GM18505 (cell line): ENCODE measurements at regions not wholly inside any gene's neighbourhood (a gene's known extent, or its start where the extent isn't known, plus 50 kb on each side); places are given as distances from the start of the nearest gene placed in this dataset.

Source experiments
- ATAC-seq: cut with Tn5 transposase; IDR thresholded peaks from one replicate; pipeline ENCODE4 v1.9.1; 2021; ENCODE audit not compliant: unreplicated experiment
- POLR2A ChIP-seq: IDR thresholded peaks from 4 replicates; pipeline ENCODE4 v1.6.1; 2011; ENCODE audit warnings: borderline replicate concordance; ENCODE audit not compliant: insufficient read depth, insufficient read length; ENCODE audit errors: extremely low read depth

DNA sequence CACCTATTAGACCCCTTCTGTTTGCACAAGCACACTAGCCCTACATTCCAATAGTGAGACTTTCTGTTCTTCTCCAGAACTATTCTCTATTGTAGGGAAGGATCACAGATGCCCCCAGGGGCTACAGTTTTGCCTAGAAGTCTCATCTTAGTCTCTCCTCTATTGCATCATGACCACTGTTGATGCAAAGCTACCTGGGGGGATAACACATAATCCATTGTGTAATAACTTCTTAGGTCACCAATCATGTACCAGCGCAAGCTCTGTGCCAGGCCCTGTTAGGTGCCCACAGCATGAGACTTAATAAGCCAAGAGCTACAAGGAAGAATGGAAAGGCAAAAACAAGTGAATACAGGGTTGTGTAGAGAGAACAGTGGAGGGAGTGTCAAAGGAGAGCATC is 98.1 kb upstream of the TNFAIP3 start:
- no peak for TF ChIP-seq POLR2A
- no peak for ATAC-seq

DNA sequence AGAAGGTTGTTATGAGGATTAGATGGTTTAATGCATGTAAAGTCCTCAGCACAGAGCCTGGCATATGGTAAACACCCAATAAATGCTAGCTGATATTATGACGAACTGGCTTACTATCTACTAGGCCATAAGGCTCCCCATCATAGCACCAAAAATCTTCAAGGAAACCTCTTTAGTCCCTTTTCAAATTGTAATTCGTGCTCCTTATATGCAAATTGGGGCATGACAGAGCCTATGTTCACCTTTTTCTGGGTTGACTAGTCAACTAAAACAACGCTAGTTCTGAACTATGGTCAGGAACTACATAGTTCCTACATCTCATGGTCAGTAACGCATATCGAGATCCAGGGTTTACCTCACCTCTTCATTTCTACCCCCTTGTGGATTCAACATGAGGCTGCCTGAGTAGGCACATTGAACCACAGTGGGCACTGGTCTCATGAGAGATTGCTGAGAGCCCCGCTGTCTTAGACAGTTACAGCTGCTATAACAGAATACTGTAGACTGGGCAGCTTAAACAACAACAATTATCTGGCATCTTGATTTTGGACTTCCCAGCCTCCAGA is 97.2 kb upstream of the TNFAIP3 start:
- ATAC-seq: no peak
- no peak for TF ChIP-seq POLR2A

DNA sequence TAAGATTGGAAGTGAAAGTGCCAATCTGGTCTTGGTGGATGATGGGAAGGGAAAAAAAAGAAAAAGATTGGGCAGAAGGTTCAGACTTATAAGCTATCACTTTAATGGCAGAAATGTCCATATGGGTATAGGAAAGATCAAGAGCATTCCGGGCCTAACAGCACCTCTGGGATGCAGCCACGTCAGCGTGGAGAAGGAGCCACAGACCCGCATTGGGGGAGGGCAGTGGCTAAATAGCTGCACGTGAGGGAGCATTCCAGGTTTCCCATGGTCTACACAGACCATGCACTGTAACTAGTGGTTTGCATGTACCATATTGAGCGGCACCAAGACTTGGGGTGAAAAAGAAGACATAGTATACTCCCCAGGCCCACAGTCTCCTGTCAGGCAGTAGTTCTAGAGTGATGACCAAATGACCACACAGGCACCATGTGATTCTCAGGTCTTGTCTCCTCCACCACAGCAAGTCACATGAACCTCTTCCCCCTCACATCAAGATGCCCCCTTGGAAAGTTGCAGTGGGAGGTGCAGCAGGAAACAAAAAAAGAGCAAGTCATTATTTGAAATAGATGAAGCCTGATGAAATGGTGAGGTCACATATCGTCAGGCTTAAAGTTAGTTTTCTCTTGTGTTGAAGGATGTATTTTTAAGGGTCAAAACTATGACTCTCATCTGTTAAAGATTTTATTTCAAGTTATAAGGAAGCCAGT is 94.4 kb upstream of the TNFAIP3 start:
- no peak for ATAC-seq
- no peak for TF ChIP-seq POLR2A

DNA sequence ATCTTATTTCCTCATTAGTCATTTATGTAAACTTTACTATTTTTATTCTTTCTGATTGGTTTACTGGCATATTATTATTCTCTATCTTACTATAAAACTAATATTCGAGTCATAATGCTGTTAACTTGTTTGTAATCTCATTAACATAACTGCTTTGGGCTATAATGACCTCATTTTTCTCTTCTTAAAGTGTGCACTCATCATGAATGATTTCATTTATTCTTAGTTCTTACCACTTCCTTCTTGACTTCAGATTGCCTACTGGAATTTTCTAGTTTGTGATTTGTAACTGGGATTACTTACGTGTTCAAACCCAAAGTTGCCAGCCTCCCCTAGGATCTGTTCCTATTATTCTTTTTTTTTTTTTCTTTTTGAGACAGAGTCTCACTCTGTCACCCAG is 91.8 kb upstream of the TNFAIP3 start:
- ATAC-seq: no peak
- TF ChIP-seq POLR2A: no peak

DNA sequence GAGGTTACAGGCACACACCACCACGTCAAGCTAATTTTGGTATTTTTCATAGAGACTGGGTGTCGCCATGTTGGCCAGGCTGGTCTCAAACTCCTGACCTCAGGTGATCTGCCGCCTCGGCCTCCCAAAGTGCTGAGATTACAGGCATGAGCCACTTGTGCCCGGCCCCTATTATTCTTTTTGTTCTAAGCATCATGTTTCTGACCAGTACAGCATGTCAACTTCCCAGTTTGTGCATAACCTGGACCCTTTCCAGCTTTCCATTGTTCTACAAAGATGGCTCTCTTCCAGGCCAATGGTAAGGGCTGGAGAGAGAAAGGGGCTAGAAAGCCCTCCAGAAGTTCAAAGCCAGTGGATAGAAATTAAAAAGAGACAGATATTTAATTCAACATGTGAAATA is 91.3 kb upstream of the TNFAIP3 start:
- no peak for TF ChIP-seq POLR2A
- no peak for ATAC-seq

DNA sequence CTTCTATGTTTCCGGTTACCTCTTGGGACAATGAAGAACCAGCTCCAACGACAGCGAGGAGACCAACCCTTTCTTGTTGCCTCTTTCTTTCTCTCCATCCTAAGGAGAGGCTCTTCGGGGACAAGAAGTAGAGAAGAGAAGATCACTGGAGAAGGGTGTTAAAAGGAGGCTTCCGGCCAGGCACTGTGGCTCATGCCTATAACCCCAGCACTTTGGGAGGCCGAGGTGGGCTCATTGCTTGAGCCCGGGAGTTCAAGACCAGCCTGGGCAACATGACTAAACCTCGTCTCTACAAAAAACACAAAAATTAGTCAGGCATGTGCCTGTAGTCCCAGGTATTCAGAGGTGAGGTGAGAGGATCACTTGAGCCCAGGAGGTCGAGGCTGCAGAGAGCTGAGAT is 90.8 kb upstream of the TNFAIP3 start:
- TF ChIP-seq POLR2A: no peak
- no peak for ATAC-seq

DNA sequence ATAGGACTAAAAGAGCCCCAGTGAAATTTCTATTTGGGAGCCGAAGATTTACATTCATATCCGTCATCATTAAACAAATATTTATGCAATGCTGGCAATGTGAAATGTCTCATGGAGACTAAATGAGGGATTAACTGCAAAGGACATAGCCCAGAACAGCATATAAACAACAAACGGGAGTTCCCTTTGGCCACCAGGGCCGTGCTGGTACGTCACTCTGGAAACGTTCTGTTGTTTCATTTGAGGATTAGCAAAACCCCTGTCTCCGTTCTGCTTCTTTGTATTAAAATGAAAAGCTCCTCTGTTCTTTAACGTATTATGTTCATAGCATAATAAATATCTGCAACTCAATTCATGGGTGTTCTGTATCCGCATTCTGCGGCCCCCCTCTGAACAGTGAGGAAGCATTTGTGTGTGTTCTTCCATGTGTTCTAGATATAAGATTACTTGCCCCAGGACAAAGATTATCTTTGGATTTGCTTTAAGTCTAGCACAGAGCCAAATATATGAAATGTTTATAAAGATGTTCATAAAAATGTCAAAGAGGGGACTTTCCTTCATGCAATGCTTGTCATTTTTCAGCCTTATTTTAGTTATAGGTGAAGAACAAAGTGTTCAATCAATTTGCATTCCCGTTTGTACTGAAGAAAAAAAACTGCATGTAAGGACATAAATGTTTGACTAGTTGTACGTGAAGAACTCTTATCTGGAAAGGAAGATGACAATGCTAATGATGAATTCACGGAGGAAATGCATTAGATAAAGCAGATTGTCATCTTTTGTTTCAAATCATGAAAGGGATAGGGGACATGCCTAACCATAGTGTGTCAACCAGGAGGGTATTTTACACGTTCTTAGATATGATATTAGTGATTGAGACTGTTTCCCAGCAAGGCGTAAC is 90.0 kb upstream of the TNFAIP3 start:
- no peak for ATAC-seq
- no peak for TF ChIP-seq POLR2A

DNA sequence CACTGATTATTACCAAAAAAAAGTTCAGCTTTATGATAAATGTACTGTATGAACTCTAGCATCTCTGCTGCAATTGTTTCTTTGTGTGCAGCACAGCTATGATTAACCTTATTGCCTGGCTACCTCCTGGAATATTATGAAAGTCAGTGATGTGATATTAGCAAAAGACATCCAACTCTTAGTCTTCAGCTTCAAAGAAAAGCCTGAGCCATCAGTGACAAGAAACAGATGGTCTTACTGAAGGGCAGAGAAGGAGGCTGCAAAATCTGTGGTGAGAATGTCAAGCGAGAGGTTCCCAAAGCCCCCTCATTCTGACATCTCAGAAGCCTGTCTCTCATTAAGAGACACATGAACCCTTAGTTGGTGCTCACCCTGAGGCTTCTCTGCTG is 89.4 kb upstream of the TNFAIP3 start:
- no peak for TF ChIP-seq POLR2A
- no peak for ATAC-seq

DNA sequence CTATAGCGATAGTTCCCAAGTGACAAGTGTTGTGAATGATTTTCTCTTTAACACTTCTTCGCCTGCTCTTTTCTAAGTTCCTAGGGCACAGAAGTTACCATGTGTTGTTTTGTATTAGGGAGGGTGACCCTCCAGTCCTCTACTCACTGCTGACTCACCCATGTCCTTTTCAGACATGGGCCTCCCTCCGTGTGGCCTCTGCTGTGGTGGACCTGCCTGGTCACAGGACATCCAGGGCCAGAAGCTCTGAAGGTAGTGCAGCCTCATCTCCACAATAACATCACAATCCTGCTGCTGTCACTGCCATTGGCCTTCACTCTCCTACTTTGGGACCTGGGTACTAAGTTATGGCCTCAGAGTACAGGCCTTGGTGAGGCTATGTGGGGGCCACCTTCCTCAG is 87.1 kb upstream of the TNFAIP3 start:
- no peak for ATAC-seq
- TF ChIP-seq POLR2A: no peak

DNA sequence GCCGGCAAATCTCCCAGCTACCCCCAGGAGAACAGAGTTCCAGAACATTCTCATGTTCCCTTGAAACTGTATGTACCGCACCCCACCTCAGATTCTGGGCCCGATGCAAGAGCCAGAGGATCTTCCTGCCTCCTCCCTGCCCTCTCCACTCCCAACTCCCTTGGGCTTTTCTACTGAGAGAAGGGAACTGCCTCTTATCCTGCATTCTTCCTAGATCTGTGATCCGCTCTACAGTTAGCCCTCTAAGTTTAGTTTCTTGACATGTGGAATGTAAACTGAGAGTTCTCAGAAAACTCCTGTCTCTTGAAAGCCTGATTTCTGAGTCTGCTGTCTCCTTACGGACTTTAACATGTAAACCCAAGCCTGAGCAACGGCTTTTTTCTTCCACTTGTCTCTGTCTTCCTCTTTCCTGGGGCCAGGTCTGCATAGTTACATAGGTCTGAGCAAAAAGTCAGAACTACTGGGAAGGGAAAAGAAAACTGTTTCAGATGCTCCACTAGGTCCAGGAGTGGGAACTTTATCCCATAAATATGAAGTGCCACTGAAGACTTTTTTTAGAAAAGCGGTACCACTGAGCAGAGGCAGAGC is 86.5 kb upstream of the TNFAIP3 start:
- no peak for TF ChIP-seq POLR2A
- no peak for ATAC-seq

DNA sequence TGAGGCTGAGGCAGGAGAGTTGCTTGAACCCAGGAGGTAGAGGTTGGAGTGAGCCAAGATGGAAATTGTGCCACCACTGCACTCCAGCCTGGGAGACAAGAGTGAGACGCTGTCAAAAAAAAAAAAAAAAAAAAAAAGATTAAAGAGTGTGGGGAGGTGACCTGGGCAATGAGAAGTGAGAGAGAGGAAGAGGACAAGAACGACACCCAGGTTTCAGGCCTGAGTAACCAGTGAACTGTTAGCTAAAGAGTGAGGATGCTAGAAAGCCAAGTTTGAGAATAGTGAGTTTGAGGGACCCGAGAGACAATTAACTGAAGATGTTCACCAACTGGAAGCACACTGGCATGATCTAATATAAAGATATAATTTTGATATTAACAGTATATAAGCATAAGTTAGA is 85.4 kb upstream of the TNFAIP3 start:
- no peak for TF ChIP-seq POLR2A
- ATAC-seq: no peak

DNA sequence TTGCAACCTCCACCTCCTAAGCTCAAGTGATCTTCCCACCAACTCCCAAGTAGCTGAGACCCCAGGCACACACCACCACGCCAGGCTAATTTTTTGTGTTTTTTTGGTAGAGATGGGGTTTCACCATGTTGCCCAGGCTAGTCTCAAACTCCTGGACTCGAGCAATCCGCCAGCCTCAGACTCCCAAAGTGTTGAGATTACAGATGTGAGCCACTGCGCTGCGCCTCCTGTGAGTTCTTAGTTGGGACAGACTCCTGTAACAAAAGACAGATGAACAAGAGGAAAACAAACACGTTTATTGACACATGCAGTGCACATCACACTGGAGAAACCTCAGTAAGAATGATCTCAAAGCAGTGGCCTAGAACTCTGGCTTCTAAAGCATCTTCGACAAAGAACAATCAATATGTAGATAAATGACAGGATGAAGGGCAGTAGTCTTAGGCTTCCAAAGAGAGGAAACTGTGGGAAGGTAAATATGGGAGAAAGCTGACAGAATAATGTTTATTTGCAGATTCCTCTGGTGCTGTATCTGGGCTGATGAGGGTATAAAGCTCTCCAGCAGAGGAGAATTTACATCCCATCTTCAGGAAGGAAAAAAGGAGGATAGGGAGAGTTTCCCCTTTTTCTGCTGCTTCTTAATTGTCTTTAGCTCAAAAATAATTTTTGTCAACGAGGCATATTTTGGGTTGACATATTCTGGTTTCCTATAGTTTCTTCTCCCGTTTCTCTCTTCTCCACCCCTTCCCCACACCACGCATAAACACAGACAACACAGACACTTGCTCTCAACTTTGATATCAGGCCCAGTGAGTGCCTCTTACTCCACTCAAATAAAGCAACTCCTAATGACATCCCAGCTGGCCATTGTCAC is 84.7 kb upstream of the TNFAIP3 start:
- ATAC-seq: no peak
- no peak for TF ChIP-seq POLR2A

DNA sequence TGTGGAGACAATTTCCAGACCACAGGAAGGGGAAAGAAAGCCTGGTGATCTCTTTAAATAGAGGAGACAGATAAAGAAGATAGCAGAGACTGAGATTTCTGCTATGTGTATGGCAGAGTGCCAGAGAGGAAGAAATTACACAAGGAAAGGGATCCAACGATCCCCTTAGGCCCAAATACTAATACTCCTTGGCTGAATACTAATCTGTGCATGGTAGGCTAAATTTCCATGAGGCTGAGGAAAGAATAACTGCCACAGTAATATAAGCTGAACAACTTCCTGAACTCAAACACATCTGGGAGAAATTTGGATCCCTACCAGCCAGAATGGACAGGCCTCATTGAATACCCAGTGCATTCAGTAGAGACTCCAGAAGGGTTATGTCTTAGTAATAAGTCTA is 83.3 kb upstream of the TNFAIP3 start:
- TF ChIP-seq POLR2A: no peak
- ATAC-seq: no peak
